ENCODE measurements at regions not wholly inside any gene's neighbourhood (a gene's known extent, or its start where the extent isn't known, plus 50 kb on each side); places are given as distances from the start of the nearest gene placed in this dataset.

DNA sequence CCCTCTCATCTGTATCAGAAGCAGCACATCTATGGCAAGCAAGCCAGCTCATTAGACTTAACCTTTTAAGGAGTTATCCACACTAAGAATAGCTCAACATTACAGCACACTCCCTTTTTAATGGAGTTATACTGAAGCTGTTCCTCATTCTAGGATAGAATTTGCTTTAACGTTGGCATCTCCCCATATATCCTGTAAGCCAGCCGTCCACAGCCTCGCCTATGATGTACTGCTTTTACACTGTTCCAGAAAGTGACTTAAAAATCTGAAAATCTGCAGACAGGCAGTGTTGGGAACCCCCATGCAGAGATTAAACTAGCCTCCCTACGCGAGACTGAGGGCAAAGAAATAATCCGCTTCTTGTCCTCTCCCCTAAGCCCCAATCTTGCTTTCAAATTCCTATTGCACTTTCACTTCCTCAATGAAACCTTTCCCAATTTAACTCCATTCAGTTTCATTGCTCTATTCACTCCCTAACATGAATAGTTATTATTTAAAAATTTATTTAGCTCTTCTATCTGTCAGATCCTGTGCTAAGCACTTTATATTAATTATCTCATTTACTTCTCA lies 225.0 kb downstream of the BLID start:
- Mint-ChIP-seq H3K27ac (no peak overlapping the region), H3K4me1 (no peaks in the 10 kb centered on the region), H3K9me3 (peaks cover 3% of the 10 kb centered on the region), H3K36me3 (ENCODE audit: low read depth) (no peaks in the 10 kb centered on the region), H3K4me3 (no peak overlapping the region), H3K27me3 (peaks cover 2% of the 10 kb centered on the region)
- ATAC-seq (no peak), DNase-seq (no peak)

- DNase-seq = no peak
Observed at GRCh38 chr11:121890377-121890776, 225.6 kb downstream of the BLID start.

DNA sequence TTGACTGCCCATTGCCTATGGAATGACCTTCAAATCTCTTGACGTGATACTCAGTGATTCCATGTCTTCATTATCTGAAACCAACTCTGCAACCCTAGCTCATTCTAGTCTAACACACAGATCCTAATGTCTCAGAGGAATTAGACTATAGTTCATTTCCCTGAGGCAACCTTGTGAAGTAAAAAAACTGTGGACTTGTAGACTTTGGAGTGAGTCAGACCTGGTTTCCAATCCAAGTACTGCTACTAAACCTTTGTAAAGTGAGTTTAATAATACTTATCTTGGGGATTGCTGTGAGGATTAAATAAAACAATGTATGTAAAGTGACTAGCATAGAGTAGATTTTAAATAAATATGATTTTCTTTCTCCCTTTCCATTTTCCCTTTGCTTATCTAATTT lies 226.1 kb downstream of the BLID start:
- Mint-ChIP-seq H3K27me3 (peaks cover 2% of the 10 kb centered on the region), H3K4me1 (no peaks in the 10 kb centered on the region), H3K27ac (no peak overlapping the region), H3K36me3 (ENCODE audit: low read depth) (no peaks in the 10 kb centered on the region), H3K9me3 (peaks cover 3% of the 10 kb centered on the region), H3K4me3 (no peak overlapping the region)
- ATAC-seq = no peak
- no peak for DNase-seq

More at GRCh38 chr11:121890377-121890776, 225.6 kb downstream of the BLID start:
- H3K9me3 Mint-ChIP-seq = peaks cover 3% of the 10 kb centered on the region
- ATAC-seq = no peak
- no peaks in the 10 kb centered on the region for H3K36me3 Mint-ChIP-seq (ENCODE audit: low read depth)
- no peak overlapping the region for H3K27ac Mint-ChIP-seq
- H3K4me3 Mint-ChIP-seq = no peak overlapping the region
- H3K27me3 Mint-ChIP-seq = peaks cover 2% of the 10 kb centered on the region
- H3K4me1 Mint-ChIP-seq = no peaks in the 10 kb centered on the region

- H3K4me3 Mint-ChIP-seq = no peak overlapping the region
- no peaks in the 10 kb centered on the region for H3K4me1 Mint-ChIP-seq
- H3K27me3 Mint-ChIP-seq = peaks cover 2% of the 10 kb centered on the region
- no peak for ATAC-seq
- DNase-seq = no peak
- H3K27ac Mint-ChIP-seq = no peak overlapping the region
- H3K36me3 Mint-ChIP-seq (ENCODE audit: low read depth) = no peaks in the 10 kb centered on the region
- H3K9me3 Mint-ChIP-seq = peaks cover 3% of the 10 kb centered on the region
Observed at GRCh38 chr11:121889186-121889585, 226.8 kb downstream of the BLID start.

DNA sequence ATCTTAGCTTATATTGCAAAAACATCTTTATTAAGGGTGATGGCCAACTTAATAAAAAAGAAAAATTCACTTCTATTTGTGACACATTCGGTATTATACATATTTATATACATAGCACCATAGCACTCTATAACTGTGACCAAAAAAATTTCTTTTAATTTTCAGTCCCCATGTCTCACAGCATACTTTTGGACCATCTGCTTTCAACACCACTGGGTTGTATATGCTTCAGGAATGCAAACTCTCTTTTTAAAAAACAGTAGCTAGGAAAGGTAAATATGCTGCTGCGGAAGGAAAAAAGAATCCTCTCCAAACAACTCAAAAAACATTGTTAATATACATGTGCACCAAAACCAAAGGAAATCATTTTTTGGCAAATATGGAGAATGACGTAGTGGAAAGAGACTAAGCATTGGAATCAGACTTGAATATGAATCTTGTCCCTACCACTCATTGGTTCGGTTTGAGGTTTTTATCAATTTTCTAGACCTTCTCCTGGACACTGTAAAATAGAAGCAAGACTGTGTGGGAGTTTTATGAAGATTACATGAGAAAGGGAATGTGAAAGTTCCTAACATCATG lies 227.9 kb downstream of the BLID start:
- no peak overlapping the region for H3K27ac Mint-ChIP-seq
- ATAC-seq = no peak
- H3K9me3 Mint-ChIP-seq = no peaks in the 10 kb centered on the region
- H3K4me1 Mint-ChIP-seq = no peaks in the 10 kb centered on the region
- no peak for DNase-seq
- peaks cover 2% of the 10 kb centered on the region for H3K27me3 Mint-ChIP-seq
- no peak overlapping the region for H3K4me3 Mint-ChIP-seq
- H3K36me3 Mint-ChIP-seq (ENCODE audit: low read depth) = no peaks in the 10 kb centered on the region

DNA sequence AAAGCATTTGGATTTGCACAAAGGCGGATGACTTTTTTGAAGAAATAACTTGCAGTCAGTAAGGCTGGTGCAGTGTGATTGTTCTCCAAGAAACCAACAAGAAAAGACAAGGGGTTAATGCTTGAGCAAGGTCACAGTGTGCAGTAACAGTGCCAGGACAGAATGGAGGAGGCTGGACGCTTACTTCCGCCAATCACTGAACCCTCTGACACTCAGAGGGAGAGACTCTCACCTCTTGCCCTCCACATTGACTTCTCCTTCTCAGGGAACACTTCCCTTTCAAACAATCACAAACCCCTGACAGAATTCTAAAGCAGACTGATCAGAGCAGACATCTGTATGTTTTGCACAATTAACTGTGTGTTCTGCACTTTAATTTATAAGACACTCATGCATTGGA lies 228.4 kb downstream of the BLID start:
- peaks cover 2% of the 10 kb centered on the region for H3K27me3 Mint-ChIP-seq
- H3K4me1 Mint-ChIP-seq = no peaks in the 10 kb centered on the region
- no peaks in the 10 kb centered on the region for H3K9me3 Mint-ChIP-seq
- DNase-seq (no peak), ATAC-seq (no peak)
- H3K36me3 Mint-ChIP-seq (ENCODE audit: low read depth) = no peaks in the 10 kb centered on the region
- no peak overlapping the region for H3K27ac Mint-ChIP-seq
- H3K4me3 Mint-ChIP-seq = no peak overlapping the region

DNA sequence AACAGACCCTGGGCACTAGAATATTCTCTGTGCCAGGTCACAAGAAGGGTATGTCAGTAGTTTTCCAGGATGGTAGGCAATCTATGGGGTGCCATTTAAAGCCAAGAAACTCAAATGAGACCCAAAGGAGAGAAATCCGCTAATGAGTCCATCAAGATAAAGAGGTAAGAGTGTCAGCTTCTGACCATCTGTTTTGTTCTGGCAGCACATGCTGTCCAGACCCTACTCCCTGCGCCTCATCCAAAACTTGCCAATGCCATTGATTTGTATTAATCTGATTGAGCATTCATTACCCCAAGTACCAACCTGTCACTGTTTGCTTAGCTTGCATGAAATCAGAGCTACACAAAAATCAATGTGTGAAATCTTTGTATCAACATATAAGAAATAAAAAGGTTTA lies 229.0 kb downstream of the BLID start:
- no peaks in the 10 kb centered on the region for H3K36me3 Mint-ChIP-seq (ENCODE audit: low read depth)
- no peaks in the 10 kb centered on the region for H3K4me1 Mint-ChIP-seq
- ATAC-seq = no peak
- H3K9me3 Mint-ChIP-seq = no peaks in the 10 kb centered on the region
- peaks cover 2% of the 10 kb centered on the region for H3K27me3 Mint-ChIP-seq
- H3K27ac Mint-ChIP-seq = no peak overlapping the region
- H3K4me3 Mint-ChIP-seq = no peak overlapping the region
- DNase-seq = no peak

- no peaks in the 10 kb centered on the region for H3K36me3 Mint-ChIP-seq (ENCODE audit: low read depth)
- H3K27ac Mint-ChIP-seq = no peak overlapping the region
- peaks cover 5% of the 10 kb centered on the region for H3K27me3 Mint-ChIP-seq
- DNase-seq (no peak), ATAC-seq (no peak)
- H3K4me1 Mint-ChIP-seq = no peaks in the 10 kb centered on the region
- H3K4me3 Mint-ChIP-seq = no peak overlapping the region
- no peaks in the 10 kb centered on the region for H3K9me3 Mint-ChIP-seq
Observed at GRCh38 chr11:121886005-121886734, 229.8 kb downstream of the BLID start.

- ATAC-seq = no peak
- no peak overlapping the region for H3K4me3 Mint-ChIP-seq
- DNase-seq = no peak
Observed at GRCh38 chr11:121884626-121885025, 231.4 kb downstream of the BLID start.

DNA sequence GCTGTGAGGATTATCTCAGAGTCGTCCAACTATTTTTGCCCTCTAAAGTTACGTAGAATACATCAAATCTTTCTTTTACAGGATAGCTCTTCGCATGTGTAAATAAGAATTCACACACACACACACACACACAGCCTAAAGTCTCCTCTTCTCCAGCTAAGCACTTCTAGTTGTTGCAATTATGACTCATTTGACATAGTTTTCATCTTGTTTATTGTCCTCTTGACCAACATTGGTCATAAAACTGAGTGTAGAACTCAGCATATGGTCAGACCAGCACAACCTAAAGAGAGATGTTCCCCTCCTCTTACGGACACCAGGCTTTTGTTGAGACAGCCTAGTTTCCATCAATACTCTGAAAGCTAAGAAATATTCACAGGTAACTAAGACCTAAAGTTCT lies 234.2 kb downstream of the BLID start:
- Mint-ChIP-seq H3K4me1 (no peaks in the 10 kb centered on the region), H3K4me3 (no peak overlapping the region), H3K9me3 (no peaks in the 10 kb centered on the region), H3K27ac (no peak overlapping the region), H3K27me3 (peaks cover 2% of the 10 kb centered on the region), H3K36me3 (ENCODE audit: low read depth) (no peaks in the 10 kb centered on the region)
- no peak for DNase-seq
- no peak for ATAC-seq

More at GRCh38 chr11:121884626-121885025, 231.4 kb downstream of the BLID start:
- no peaks in the 10 kb centered on the region for H3K9me3 Mint-ChIP-seq
- H3K27me3 Mint-ChIP-seq = peaks cover 3% of the 10 kb centered on the region
- H3K27ac Mint-ChIP-seq = no peak overlapping the region
- no peaks in the 10 kb centered on the region for H3K4me1 Mint-ChIP-seq
- no peaks in the 10 kb centered on the region for H3K36me3 Mint-ChIP-seq (ENCODE audit: low read depth)

- Mint-ChIP-seq H3K4me3 (no peak overlapping the region), H3K4me1 (no peaks in the 10 kb centered on the region), H3K36me3 (ENCODE audit: low read depth) (no peaks in the 10 kb centered on the region), H3K27me3 (peaks cover 2% of the 10 kb centered on the region), H3K9me3 (no peaks in the 10 kb centered on the region), H3K27ac (no peak overlapping the region)
- DNase-seq (no peak), ATAC-seq (no peak)
Observed at GRCh38 chr11:121877152-121877551, 238.9 kb downstream of the BLID start.

DNA sequence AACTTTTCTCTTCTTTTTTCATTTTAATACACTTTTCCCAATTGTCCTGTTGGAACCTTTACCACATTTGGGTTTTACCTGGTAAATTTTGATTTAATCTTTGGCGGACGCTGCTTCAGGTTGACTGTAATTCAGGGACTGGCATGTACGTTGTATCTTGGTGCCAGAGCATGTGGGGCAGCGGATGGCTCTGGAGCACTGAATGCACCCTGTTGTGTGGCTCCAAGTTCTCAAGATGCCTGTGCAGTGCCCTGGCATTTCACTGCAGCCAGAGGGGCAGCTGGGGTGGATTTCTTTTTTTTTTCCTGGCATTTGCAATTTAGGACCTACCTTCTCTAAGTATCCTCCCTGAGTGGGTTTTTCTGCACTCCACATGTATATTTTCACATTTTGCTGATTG lies 242.2 kb downstream of the BLID start:
- H3K27me3 Mint-ChIP-seq = no peaks in the 10 kb centered on the region
- DNase-seq = no peak
- H3K27ac Mint-ChIP-seq = no peak overlapping the region
- ATAC-seq = no peak
- no peaks in the 10 kb centered on the region for H3K36me3 Mint-ChIP-seq (ENCODE audit: low read depth)
- no peak overlapping the region for H3K4me3 Mint-ChIP-seq
- H3K9me3 Mint-ChIP-seq = no peaks in the 10 kb centered on the region
- H3K4me1 Mint-ChIP-seq = no peaks in the 10 kb centered on the region

DNA sequence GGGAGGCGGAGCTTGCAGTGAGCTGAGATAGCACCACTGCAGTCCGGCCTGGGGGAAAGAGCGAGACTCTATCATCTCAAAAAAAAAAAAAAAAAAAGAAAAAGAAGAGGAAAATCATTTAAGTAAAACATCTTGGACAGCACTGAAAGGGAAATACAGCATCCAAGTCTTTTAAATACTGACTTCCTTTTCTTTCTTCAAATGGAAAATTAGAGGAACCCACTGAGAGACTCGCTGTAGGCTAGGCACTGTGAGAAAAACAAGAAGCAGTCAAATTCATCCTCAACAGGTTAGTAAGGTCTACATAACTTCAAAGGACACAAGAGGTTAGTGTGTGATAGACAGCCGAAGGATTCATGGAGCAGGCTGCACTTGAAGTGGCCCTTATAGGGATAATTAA lies 243.7 kb downstream of the BLID start:
- ATAC-seq (no peak), DNase-seq (no peak)
- Mint-ChIP-seq H3K27ac (no peak overlapping the region), H3K4me3 (no peak overlapping the region), H3K4me1 (no peaks in the 10 kb centered on the region), H3K9me3 (no peaks in the 10 kb centered on the region), H3K36me3 (ENCODE audit: low read depth) (no peaks in the 10 kb centered on the region), H3K27me3 (no peaks in the 10 kb centered on the region)

DNA sequence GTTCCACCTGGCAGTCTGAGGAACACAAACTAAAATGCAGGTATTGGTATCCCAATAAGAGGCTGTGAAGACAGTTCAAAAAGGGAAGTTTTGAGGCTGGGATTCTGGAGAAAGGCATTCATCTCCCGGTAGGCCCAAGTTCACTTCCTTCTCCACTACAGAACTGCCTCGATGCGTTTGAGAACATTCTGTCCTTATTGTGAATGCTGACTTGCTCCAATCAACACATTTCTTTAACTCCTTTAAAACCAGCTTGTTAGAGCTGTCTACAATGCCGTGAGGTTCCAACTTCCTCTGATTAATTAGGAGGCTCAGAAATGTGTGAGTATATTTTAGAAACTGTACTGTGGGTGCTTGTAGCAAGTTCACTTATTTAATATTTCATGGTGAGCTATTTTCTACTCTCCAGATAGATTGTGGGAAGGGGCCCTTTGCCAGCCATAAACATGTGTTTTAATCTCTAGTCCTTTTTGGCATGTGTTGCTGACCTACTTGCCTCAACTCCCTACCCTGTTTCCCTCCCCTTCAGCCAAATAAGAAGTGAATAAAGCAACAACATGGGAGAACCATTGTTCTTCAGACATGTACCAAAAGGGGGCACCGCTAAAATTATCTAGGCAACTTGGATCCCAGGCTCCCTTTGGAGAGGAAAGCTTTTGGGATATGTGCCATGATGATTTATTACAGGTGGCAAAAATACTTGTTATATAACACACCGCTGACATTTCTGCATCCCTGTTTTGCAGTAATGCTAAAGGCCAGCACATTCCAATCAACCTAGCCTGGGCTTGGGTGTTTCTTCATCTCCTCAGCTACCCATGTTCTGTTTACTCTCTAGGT lies 245.6 kb downstream of the BLID start:
- ATAC-seq (no peak), DNase-seq (no peak)
- Mint-ChIP-seq H3K36me3 (ENCODE audit: low read depth) (no peaks in the 10 kb centered on the region), H3K27ac (no peak overlapping the region), H3K27me3 (no peaks in the 10 kb centered on the region), H3K9me3 (no peaks in the 10 kb centered on the region), H3K4me3 (no peak overlapping the region), H3K4me1 (no peaks in the 10 kb centered on the region)

- no peaks in the 10 kb centered on the region for H3K9me3 Mint-ChIP-seq
- no peak overlapping the region for H3K4me3 Mint-ChIP-seq
- DNase-seq (no peak), ATAC-seq (no peak)
- H3K27me3 Mint-ChIP-seq = no peaks in the 10 kb centered on the region
- H3K36me3 Mint-ChIP-seq (ENCODE audit: low read depth) = no peaks in the 10 kb centered on the region
- H3K27ac Mint-ChIP-seq = no peak overlapping the region
- H3K4me1 Mint-ChIP-seq = no peaks in the 10 kb centered on the region
Observed at GRCh38 chr11:121869478-121869877, 246.5 kb downstream of the BLID start.

Data from activated naive CD8-positive, alpha-beta T cell treated with anti-CD3 and anti-CD28 coated beads, Interleukin-2, amount 50 U/mL, for 24 hours (primary cell).